LoVo (cell line): ENCODE measurements at regions not wholly inside any gene's neighbourhood (a gene's known extent, or its start where the extent isn't known, plus 50 kb on each side); places are given as distances from the start of the nearest gene placed in this dataset.
"Not testable (repeated sequence)": the region's sequence is repeated elsewhere in the genome, so short reads cannot be mapped to it uniquely, and the experiment has no call there.

Experiments used
- DNase-seq: peaks from one replicate; pipeline ENCODE4 v3.0.0-alpha.2; 2016; ENCODE audit warnings: low spot score

DNA sequence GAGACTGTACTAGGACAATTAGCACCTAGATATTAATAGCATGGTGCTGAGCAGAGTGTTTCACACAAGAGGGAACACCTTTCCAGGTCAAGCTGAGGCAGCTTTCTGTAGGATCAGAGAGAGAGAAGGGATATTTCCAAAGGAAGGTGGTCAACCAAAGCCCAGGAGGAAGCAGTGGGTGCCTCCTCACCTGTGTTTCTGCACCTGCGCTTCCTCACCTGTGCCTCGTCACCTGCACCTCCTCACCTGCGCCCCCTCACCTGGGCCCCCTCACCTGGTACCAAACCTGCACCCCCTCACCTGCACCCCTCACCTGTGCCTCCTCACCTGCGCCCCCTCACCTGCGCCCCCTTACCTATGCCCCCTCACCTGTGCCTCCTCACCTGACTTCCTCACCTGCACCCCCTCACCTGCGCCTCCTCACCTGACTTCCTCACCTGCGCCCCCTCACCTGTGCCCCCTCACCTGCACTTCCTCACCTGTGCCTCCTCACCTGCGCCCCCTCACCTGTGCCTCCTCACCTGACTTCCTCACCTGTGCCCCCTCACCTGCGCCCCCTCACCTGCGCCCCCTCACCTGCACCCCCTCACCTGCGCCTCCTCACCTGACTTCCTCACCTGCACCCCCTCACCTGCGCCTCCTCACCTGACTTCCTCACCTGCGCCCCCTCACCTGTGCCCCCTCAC, 67.9 kb downstream of the TTLL2 start:
- no peak for DNase-seq

- no peak for DNase-seq
Measured at GRCh38 chr6:167393731-167394130, 68.8 kb downstream of the TTLL2 start.

- no peak for DNase-seq
Measured at GRCh38 chr6:167394339-167394738, 69.5 kb downstream of the TTLL2 start.

DNA sequence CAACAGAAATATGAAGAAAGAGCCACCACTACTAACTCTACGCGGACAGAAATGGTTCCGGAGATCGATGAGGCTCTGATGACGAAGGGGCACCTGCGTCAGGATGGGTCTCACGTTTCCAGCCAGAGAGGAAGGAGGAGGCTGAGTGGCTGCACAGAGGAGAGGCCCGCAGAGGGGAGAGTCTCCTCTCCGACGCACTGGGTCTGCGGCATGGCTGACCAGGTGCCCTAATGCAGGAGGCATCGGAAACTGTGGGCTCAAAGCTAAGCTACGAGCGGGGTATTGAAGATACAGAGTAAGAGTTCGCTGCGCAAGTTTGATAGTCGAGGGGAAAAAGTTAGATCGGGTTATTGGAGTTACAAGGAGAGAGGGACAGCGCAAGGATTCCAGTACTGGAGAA, 69.9 kb downstream of the TTLL2 start:
- no peak for DNase-seq

DNA sequence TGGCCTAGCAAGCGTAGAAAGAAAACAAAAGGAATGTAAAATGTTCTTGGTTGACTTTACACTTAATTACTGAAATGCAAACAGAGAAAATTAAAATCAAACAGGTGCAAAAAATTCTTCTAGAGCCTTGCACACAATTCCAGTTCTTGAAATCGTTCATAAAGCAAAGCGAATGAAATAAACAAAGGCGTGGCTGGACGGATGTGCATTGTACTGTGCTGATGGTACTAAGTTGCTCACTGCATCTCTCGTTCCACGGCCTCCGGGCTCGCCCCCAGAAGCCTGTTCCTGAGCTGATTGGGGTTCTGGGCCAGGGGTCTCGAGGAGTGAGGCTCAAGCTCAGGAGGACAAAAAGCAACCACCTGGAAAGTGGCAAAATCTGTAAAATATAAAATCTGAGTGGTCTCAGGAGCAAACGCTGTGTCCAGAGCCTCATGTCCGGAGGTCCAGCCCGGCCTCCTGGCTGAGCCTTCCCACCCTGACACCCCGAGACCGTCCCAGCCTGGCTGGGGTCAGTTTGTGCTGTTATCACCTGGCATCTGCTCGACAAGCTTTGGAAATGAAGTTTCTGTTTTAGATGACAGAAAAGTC, 71.3 kb downstream of the TTLL2 start:
- DNase-seq, result no peak

- no peak for DNase-seq
Measured at GRCh38 chr6:167396659-167397490, 72.0 kb downstream of the TTLL2 start.

- no peak for DNase-seq
Measured at GRCh38 chr6:167397712-167398111, 72.8 kb downstream of the TTLL2 start.

GRCh38 chr6:167398214-167399050, 73.5 kb downstream of the TTLL2 start:
- DNase-seq, result no peak

- DNase-seq, result no peak
Measured at GRCh38 chr6:167399051-167399387, 74.1 kb downstream of the TTLL2 start.

DNA sequence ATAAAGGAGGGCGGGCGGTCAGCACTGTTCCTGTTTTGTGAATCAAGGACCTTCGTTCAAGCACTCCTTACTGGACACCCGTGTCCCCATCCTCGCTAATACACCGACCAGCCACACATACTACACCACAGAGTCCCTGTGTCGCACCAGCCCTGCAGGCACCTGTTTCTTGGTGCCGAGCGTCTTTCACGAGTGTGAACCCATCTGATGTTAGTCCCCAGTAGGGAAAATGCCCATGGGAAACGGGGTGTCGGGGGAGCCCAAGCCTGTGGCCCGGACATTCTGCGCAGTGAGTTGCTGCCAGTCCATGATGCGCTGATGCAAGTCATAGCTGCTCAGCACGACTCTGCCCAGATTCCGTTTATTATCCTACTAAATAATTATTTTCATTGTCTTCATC, 74.7 kb downstream of the TTLL2 start:
- DNase-seq, result no peak

- DNase-seq, result no peak
Measured at GRCh38 chr6:167400482-167401138, 75.7 kb downstream of the TTLL2 start.

DNA sequence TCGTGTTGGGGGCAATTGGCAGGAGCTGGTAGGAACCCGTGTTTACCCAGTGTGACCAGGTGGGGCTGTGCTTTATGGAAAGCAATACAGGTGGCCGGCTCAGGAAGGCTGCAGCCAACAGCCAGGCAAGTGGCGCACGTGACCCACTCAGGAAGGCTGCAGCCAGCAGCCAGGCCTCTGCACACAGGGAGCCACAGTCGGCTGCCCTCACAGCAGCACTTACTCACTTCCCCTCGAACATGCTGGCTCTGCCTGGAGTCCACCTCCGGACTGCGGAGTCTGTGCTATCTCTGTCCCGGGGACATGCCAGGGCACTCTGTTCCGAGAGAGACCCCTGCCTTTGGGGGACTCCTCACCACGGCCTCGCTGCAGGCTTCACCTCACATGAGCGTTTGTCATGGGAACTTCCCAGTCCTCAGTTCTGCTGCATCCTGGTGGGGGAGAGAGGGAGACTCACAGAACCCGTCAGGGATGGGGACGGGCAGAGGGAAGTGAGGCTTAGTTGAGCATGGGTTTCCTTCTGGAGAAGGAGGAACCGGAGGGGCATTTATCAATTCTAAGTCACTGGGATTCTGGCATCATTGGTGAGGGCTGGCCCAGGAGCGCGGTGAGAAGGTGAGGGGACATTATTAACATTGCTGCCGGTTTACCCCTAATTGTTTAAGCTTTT, 76.8 kb downstream of the TTLL2 start:
- no peak for DNase-seq

DNA sequence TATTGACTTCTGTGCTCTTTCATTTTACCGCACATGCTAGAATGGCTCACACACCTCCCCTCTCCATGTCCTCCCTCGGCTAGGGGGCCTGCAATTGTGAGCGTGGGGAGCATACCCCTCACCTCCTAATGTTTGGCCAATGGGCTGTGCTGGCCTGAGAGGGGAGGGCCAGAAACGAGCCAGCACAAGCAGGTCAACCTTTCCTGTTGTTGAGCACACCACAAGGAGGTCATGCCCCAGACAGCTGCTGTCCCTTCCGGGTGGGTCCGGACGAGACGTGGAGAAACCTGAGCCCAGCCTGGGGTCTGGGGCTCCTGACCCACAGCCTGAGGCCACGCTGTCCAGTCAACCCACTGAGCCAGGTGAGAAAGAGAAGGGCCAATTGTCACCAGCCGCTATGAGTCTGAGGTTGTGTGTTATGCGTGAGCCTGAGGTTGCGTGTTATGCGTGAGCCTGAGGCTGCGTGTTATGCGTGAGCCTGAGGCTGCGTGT, 77.4 kb downstream of the TTLL2 start:
- DNase-seq, result no peak

DNA sequence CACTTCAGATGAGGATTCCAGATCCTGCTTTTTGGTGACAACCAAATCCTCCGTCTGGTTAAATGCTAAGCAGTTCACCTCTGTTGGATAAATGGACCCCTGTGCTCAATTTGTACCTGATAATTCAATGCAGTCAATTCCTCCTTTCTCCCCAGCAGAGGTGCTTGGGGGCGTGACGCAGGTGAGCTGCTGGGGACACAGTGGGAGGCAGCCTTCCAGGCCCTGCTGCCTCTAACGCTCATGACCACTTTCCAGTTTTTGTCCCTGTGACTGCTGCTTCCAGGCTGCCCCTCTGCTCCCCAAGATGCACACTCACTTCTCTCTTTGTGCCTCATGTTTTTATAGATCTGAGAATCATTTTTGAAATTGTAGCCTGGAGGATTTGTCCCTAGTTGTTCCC, 78.5 kb downstream of the TTLL2 start:
- DNase-seq, result no peak

GRCh38 chr6:167404385-167405049, 79.6 kb downstream of the TTLL2 start:
- DNase-seq, result no peak

DNA sequence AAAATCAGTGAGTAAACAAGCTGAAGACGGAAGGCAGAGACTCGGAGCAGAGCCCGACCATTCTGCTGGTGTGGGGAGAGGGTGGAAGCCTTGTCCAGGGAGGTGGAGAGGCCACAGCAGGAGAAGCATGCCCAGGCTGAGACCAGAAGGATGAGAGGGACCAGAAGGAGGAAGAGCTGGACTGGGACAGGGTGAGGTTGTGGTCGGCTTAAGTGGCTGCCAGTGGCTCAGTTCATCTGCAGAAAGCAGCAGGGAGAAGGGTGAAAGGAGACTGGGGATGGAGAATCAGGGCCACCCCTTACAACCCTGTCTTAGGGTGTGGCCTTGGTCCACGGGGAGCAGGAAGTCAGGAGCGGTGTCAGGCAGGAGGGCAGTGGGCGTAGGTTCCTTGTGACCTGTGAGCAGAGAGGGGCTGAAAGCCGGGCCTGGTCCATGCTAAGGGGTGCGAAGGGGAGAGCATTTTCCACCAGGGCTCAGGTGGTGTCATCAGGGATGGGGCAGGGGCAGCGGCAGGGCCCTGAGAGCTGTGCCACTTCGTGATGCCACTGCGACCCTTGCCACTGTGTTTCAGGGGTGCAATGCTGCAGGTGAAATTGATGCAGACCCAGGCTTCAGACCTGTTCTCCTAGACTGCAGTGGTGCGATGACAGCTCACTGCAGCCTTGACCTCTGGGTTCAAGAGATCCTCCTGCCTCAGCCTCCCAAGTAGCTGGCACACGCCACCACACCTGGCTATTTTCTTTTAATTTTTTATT, 81.1 kb downstream of the TTLL2 start:
- no peak for DNase-seq

- DNase-seq, result not testable (repeated sequence)
Measured at GRCh38 chr6:167406533-167407238, 81.8 kb downstream of the TTLL2 start.

DNA sequence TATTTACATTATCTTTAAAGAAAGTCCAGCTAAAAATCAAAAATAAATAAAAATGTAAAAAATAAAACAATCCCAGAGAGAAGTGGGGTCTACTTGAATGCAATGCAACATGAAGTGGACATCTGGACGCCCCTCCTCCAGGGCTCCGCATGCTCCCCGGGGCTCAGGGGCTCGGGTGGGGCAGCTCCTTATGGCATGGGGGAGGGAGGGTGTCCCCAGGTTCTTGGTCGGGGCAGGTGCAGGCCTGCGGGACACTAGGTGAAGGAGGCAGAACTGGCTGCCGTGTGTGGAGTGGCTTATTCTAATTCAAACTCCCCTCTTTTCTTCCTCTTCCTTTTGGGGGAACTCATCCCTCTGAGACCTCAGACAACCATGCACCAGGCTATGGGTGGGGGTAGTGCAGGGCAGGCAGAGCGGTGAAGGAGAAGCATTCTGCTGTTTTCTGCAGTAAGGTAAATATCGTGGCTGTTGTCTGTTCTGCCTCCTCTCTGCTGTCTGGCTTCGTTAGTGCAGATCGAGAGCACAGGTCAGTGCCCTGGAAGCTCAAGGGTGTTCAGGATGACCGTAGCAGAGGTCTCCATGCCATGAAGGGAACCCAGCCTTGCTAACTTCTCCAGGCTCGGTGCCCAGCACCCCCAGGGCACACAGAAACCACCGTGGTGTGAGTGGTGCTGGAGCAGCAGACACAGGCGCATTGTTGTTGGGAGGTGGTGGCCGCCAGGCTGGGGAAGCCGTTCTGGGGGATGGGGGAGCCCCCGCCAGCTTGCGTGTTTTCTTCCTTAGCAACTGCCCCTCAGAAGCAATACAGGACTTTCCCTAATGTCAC, 82.6 kb downstream of the TTLL2 start:
- DNase-seq, result no peak
